KBM-7 (cell line): ENCODE measurements at regions not wholly inside any gene's neighbourhood (a gene's known extent, or its start where the extent isn't known, plus 50 kb on each side); places are given as distances from the start of the nearest gene placed in this dataset.

Experiments
- DNase-seq: peaks from one replicate; pipeline ENCODE4 v3.0.0-alpha.2; 2015
- in situ Hi-C: fragments of 300-500 bp; cut with MboI; formaldehyde crosslinking; loops from 2 replicates; pipeline ENCODE4 v1.14.3; 2020; ENCODE audit warnings: low sequenced_read_pairs, low pct_unique_long_range_greater_than_20kb, mixed read lengths

DNA sequence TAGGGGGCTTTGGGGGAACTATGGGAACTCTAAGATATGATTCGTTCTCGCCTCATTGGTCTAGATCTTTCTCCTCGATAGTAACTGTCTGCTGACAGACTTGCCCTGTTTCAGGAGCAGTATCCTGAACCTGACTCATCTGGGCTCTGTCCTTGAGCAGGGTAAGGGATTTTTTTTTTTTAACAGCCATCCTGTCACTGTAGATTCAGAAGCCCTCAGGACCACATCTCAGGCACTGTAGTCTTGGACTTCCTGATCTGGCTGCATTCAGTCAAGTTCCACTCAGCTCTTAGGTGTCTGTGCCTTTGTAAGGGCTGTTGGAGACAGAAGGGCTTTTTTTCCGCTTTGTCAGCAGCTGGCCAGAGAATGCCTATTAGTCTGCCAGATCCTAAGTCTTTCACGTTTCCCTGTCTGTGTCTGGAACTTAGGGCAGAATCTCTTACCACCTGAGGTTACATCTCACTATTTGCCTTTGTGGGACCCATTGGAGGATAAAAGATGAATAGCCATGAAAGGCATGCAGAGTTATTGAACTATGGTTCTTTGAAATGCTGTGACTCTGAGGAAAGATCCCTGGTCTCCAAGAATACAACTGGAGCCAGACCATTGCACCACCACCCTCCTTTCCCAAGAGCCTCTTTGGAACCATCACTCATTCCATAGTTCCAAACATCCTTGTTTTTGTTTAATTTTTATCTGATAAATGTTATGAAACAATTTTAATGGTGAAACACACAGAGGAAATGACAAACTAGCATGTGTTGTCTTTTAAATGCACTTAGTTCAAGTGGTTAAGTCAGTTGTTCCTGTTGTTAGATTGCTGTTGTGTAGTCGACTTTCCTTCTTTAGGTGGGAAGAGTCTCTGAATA is 49.7 kb upstream of the MACF1 start:
- in situ Hi-C loops: no loop called here

More for the DNA sequence above, 49.7 kb upstream of the MACF1 start:
- DNase-seq: no peak
